GM18951 (cell line): ENCODE measurements at regions not wholly inside any gene's neighbourhood (a gene's known extent, or its start where the extent isn't known, plus 50 kb on each side); places are given as distances from the start of the nearest gene placed in this dataset.

Experiments used
- POLR2A ChIP-seq: IDR thresholded peaks from 4 replicates; pipeline ENCODE4 v1.6.1; 2011; ENCODE audit warnings: mild to moderate bottlenecking; ENCODE audit not compliant: insufficient read length, insufficient read depth; ENCODE audit errors: extremely low read depth
- in situ Hi-C: fragments of 300-500 bp; cut with MboI; formaldehyde crosslinking; loops from one replicate; pipeline ENCODE4 v1.12.0; 2022; ENCODE audit warnings: low sequenced_read_pairs, mixed read lengths, inconsistent platforms; ENCODE audit not compliant: unreplicated experiment

- in situ Hi-C loops: no loop called here
Observed at GRCh38 chr15:36497901-36498300, 81.5 kb upstream of the CDIN1 start.

DNA sequence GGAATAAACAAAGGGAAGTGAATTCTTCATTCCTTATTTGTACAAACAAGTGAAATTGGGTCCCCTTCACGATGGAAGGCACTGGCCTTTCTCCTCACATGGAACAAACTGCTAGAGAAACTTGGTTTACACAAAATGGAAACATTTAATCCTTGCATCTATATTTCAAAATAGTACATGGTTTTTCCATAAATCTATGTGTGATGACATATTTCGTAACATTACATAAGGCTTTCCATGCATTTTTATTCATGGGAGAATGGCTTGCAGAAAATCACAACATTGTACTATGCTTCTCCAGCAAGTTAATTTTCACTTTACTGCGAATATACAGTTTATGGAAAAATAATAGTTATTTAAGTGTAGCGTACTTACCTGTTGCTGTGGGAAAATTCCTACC, 81.0 kb upstream of the CDIN1 start:
- in situ Hi-C loops: no loop called here

More at GRCh38 chr15:36497901-36498300, 81.5 kb upstream of the CDIN1 start:
- no peak for TF ChIP-seq POLR2A

DNA sequence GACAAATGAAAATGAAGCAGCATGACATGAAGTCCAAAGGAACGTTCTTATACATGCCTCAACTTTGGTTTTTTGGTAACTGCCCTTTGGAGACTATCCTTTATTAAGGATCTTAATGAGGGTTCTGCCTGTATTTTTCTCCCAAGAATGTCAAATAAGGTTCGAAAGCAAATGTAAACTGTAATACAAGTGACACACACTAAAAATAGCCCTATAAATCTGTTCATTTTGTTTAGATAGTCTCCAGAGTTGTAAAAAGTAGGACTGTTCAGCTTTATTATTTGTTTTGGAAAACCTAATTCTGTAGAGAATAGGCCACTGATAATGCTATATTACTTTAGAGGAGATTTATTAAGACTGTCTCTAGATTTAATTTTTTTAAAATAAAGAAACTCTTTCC, 80.5 kb upstream of the CDIN1 start:
- in situ Hi-C loops: no loop called here
- no peak for TF ChIP-seq POLR2A

More for the DNA sequence above, 81.0 kb upstream of the CDIN1 start:
- TF ChIP-seq POLR2A: no peak

DNA sequence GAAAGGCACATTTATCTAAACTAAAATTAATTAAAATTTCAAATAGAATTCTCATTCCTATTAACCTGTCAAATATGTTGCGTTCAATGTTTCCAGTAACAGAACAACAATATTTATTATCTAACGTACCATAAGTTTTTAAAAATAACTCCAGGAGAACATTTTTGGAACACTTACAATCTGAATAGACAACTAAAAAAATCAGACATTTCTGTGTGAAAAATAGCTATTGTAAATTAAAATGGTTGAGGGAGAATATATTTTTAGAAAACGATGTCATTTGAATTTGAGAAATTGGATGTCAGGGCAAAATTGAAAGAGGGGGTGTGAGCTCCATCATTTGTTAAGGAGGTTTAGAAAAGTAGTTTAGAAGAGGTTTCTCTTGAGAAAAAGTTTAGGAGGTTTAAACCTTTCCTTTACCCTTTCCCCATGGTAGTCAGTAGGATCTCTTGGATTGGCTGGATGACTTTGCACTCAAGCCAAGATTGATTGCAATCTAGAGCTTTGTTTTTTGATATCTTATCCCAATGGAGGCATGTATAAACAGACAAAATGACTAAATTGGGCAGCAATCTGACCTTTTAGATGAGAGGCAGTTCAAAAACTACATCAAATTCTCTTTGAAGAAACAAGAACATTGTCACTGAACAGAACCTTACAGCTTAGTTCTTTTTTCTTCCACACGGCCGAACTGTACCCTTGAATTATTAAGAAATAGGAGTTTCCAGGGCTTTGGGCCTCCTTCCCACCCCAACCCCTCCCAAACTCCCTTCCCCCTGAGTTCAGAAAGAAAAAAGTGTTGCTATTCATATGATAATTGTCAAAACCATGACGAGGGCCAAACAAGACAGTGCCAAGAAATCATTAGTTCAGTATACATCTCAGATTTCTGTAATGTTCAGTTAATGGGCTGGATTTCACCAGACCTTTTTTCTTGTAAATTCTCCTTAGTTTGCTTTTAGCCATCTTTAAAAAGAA, 79.7 kb upstream of the CDIN1 start:
- TF ChIP-seq POLR2A: no peak
- in situ Hi-C loops: loop anchor here (25.0 kb wide), 2 partner anchors 613 to 1388 kb away; partner anchors contain the start of gene MEIS2

DNA sequence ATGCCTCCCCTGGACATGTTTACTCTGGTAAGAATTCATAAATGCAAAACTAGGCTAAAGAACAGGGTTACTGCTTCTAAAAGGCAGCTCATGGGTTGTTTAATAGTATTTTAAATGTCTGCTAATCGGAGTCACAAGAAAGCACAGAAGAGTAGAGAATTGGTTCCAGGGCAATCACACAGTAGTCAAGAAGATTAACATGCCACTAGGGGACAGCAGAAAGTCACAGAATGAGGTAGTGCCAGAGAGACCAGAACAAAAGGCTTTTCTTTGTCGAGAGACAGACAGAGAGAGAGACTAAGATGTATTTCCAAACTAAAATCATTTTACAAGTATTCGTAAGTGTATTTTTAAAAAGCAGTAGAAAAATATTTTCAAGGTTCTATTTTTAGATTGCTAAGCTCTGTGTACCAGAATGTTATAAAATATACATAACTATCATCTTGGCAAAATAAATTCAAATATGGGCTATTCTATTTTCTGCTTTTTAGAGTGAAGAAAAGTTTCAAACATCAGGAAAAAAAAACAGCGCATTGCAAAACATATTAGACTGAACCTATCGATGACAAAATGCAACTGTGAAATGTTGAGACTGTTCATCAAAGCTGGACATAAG, 78.3 kb upstream of the CDIN1 start:
- in situ Hi-C loops: loop anchor here (25.0 kb wide), 2 partner anchors 611 to 1386 kb away; partner anchors contain the start of gene MEIS2
- TF ChIP-seq POLR2A: no peak

DNA sequence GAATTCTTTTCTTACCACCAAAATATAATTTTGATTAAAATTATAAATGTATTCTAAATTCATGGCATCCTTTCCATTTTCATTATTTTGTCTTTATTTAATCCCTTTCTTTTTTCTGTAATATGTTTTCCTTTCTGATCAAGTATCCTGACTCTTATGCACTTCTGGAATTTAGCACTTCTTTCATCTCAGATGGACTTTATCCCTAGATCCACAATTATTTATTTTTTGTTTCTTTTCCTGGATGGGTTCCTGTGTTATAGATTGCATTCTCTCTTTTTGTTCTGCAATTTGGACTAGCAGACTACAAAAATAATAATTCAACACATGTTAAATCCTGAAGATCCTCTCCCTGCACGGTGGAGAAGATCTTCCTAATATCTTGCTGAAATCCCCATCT, 76.9 kb upstream of the CDIN1 start:
- in situ Hi-C loops: loop anchor here (25.0 kb wide), 2 partner anchors 610 to 1385 kb away; partner anchors contain the start of gene MEIS2
- no peak for TF ChIP-seq POLR2A

DNA sequence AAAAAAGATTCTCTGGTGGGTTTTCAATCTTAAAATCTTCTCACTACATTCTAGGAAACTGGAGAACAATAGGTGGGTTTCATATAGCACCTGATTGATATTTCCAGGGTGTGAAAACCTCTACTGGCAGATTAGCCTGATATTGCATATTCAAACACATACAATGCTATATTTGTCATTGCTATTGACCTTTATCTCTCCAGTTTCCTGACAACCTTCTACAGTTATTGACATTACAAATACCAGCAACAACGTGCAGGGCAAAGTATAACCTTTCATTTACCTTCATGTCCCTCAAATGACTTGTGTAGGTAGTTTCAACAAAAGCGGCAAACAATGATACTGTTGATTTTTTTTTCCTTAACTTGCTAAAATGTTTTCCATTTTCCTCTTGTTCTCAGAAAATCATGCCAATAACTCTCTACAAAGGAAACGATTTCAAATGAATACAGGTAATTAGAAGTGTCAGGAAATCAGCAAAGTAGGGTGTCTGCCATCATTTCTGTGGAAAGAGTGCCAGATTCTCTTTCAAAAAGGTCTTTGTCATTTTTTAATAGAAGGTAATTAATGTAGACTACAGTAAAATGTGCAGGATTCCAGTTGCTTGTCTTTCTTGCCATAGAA, 72.6 kb upstream of the CDIN1 start:
- in situ Hi-C loops: loop anchor here (25.0 kb wide), 2 partner anchors 605 to 1380 kb away; partner anchors contain the start of gene MEIS2
- TF ChIP-seq POLR2A: no peak

DNA sequence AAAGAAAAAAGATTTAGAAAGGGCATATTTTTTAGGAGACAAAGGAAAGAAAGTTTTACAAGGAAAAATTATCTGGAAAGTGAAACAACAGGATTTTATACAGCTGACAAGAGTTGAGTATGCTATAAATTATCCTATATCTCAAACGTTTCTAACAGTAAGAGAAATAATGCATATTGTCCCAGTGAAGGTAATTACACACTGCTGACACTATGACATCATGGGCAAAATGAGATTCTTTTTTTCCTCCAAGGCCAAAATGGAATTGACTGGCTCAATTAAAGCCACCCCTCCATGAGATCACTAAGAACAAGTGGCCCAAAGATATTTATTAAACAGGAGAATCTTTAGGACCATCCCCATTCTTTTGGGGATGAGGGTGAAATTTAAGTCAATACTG, 72.0 kb upstream of the CDIN1 start:
- in situ Hi-C loops: loop anchor here (25.0 kb wide), 2 partner anchors 605 to 1380 kb away; partner anchors contain the start of gene MEIS2
- TF ChIP-seq POLR2A: no peak

- no peak for TF ChIP-seq POLR2A
- in situ Hi-C loops: loop anchor here (25.0 kb wide), 2 partner anchors 601 to 1376 kb away; partner anchors contain the start of gene MEIS2
Observed at GRCh38 chr15:36511594-36511993, 67.8 kb upstream of the CDIN1 start.

- in situ Hi-C loops: loop anchor here (25.0 kb wide), 2 partner anchors 595 to 1370 kb away; partner anchors contain the start of gene MEIS2
- no peak for TF ChIP-seq POLR2A
Observed at GRCh38 chr15:36517758-36518157, 61.7 kb upstream of the CDIN1 start.

DNA sequence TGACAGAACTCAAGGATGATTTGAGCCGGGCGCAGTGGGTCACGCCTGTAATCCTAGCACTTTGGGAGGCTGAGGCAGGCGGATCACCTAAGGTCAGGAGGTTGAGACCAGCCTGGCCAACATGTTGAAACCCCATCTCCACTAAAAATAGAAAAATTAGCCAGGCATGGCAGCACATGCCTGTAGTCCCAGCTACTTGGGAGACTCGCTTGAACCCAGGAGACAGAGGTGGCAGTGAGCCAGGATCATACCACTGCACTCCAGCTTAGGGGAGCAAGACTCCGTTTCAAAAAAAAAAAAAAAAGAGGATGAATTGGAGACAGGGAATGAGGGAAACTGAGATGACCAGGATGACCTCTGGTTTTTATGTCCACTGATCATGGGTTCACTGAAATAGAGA, 60.4 kb upstream of the CDIN1 start:
- TF ChIP-seq POLR2A: no peak
- in situ Hi-C loops: loop anchor here (25.0 kb wide), 2 partner anchors 593 to 1368 kb away; partner anchors contain the start of gene MEIS2

- no peak for TF ChIP-seq POLR2A
- in situ Hi-C loops: no loop called here
Observed at GRCh38 chr15:36525430-36525829, 54.0 kb upstream of the CDIN1 start.
